Endometrium (tissue), 2 donors: ENCODE measurements at regions not wholly inside any gene's neighbourhood (a gene's known extent, or its start where the extent isn't known, plus 50 kb on each side); places are given as distances from the start of the nearest gene placed in this dataset.
"Not testable (repeated sequence)": the region's sequence is repeated elsewhere in the genome, so short reads cannot be mapped to it uniquely, and the experiment has no call there.

Source experiments
- FAIRE-seq: peaks from 2 replicates; lab custom pipeline; 2012; peaks lifted over from hg19 to GRCh38; lab: Jason Lieb, UNC
- donor health status: control.
- donor health status: control.

- no peak for FAIRE-seq
These were observed 179.1 kb downstream of the BLID start for GRCh38 chr11:121936781-121937447.

- no peak for FAIRE-seq
These were observed 179.6 kb downstream of the BLID start for GRCh38 chr11:121936370-121936769.

GRCh38 chr11:121933694-121934093 is 182.3 kb downstream of the BLID start:
- FAIRE-seq = no peak

GRCh38 chr11:121933294-121933693 is 182.7 kb downstream of the BLID start:
- no peak for FAIRE-seq

GRCh38 chr11:121932646-121933185 is 183.3 kb downstream of the BLID start:
- FAIRE-seq = no peak

- no peak for FAIRE-seq
These were observed 184.2 kb downstream of the BLID start for GRCh38 chr11:121931748-121932352.

- FAIRE-seq = no peak
These were observed 184.9 kb downstream of the BLID start for GRCh38 chr11:121931121-121931520.

GRCh38 chr11:121930004-121930965 is 185.7 kb downstream of the BLID start:
- FAIRE-seq = no peak

GRCh38 chr11:121929581-121929980 is 186.4 kb downstream of the BLID start:
- FAIRE-seq = no peak

- FAIRE-seq = no peak
These were observed 187.1 kb downstream of the BLID start for GRCh38 chr11:121928597-121929580.

GRCh38 chr11:121927789-121928188 is 188.2 kb downstream of the BLID start:
- FAIRE-seq = no peak

- FAIRE-seq = no peak
These were observed 188.8 kb downstream of the BLID start for GRCh38 chr11:121927097-121927785.

GRCh38 chr11:121924191-121924590 is 191.8 kb downstream of the BLID start:
- no peak for FAIRE-seq

- no peak for FAIRE-seq
These were observed 198.5 kb downstream of the BLID start for GRCh38 chr11:121917482-121917881.

- no peak for FAIRE-seq
These were observed 201.4 kb downstream of the BLID start for GRCh38 chr11:121914508-121915059.

- no peak for FAIRE-seq
These were observed 206.4 kb downstream of the BLID start for GRCh38 chr11:121909596-121909995.

- no peak for FAIRE-seq
These were observed 208.6 kb downstream of the BLID start for GRCh38 chr11:121907379-121907778.

GRCh38 chr11:121904148-121904547 is 211.9 kb downstream of the BLID start:
- FAIRE-seq = no peak

GRCh38 chr11:121901886-121902285 is 214.1 kb downstream of the BLID start:
- no peak for FAIRE-seq

GRCh38 chr11:121901417-121901816 is 214.6 kb downstream of the BLID start:
- FAIRE-seq = not testable (repeated sequence)
